Stimulated activated naive CD8-positive, alpha-beta T cell treated with anti-CD3 and anti-CD28 coated beads, Interleukin-15, amount 100 ng/mL, for 72 hours (primary cell): ENCODE measurements at regions not wholly inside any gene's neighbourhood (a gene's known extent, or its start where the extent isn't known, plus 50 kb on each side); places are given as distances from the start of the nearest gene placed in this dataset.

ENCODE experiments used
- ATAC-seq: fragments of 150-1000 bp; cut with Tn5 transposase; 2 replicates; pipeline ENCODE4 v1.10.0; 2021; ENCODE audit warnings: mild to moderate bottlenecking, moderate library complexity
- DNase-seq, 2 donors: peaks; one replicate each; pipeline ENCODE4 v3.0.0; 2021 to 2022
- H3K27ac Mint-ChIP-seq, 2 donors: one replicate each; pipeline ENCODE4 v1.8.0; 2022; ENCODE audit warnings: mild to moderate bottlenecking in 2 of 2, mixed read lengths in 2 of 2, moderate library complexity in 2 of 2
- H3K27me3 Mint-ChIP-seq: one replicate; pipeline ENCODE4 v1.8.0; 2022; ENCODE audit warnings: mixed read lengths
- H3K4me1 Mint-ChIP-seq: one replicate; pipeline ENCODE4 v1.8.0; 2022; ENCODE audit warnings: mild to moderate bottlenecking, mixed read lengths
- H3K4me3 Mint-ChIP-seq, 2 donors: one replicate each; pipeline ENCODE4 v1.8.0; 2022; ENCODE audit warnings: mild to moderate bottlenecking in 2 of 2, mixed read lengths in 2 of 2, moderate library complexity in 1 of 2
- H3K9me3 Mint-ChIP-seq, 2 donors: one replicate each; pipeline ENCODE4 v1.8.0; 2022; ENCODE audit warnings: mixed read lengths in 2 of 2

GRCh38 chr2:57720728-57721627 lies 325.6 kb upstream of the VRK2 start:
- Mint-ChIP-seq H3K4me1 (peaks cover 11% of the 10 kb centered on the region), H3K4me3 (peak overlapping the region; percentile 22 to 42), H3K27ac (no peak overlapping the region), H3K9me3 (no peaks in the 10 kb centered on the region), H3K27me3 (peaks cover 6% of the 10 kb centered on the region)
- DNase-seq, result peak; percentile 38 to 40
- peak; percentile 96 for ATAC-seq

GRCh38 chr2:57725337-57725947 lies 321.2 kb upstream of the VRK2 start:
- no peak for ATAC-seq
- no peaks in the 10 kb centered on the region for H3K9me3 Mint-ChIP-seq

GRCh38 chr2:57726294-57726693 lies 320.3 kb upstream of the VRK2 start:
- Mint-ChIP-seq H3K9me3 (peaks cover 0 to 3% of the 10 kb centered on the region in 2 donors), H3K4me1 (no peaks in the 10 kb centered on the region), H3K4me3 (no peak overlapping the region), H3K27me3 (no peaks in the 10 kb centered on the region), H3K27ac (no peak overlapping the region)
- DNase-seq (no peak), ATAC-seq (no peak)

More at GRCh38 chr2:57725337-57725947, 321.2 kb upstream of the VRK2 start:
- Mint-ChIP-seq H3K27me3 (no peaks in the 10 kb centered on the region), H3K27ac (no peak overlapping the region), H3K4me3 (no peak overlapping the region), H3K4me1 (peaks cover 6% of the 10 kb centered on the region)
- no peak for DNase-seq

GRCh38 chr2:57728691-57729090 lies 317.9 kb upstream of the VRK2 start:
- H3K27me3 Mint-ChIP-seq, result no peaks in the 10 kb centered on the region
- ATAC-seq (no peak), DNase-seq (no peak)
- H3K27ac Mint-ChIP-seq, result no peak overlapping the region
- no peaks in the 10 kb centered on the region for H3K4me1 Mint-ChIP-seq
- no peak overlapping the region for H3K4me3 Mint-ChIP-seq
- peaks cover 0 to 3% of the 10 kb centered on the region in 2 donors for H3K9me3 Mint-ChIP-seq

- H3K4me1 Mint-ChIP-seq, result no peaks in the 10 kb centered on the region
- H3K4me3 Mint-ChIP-seq, result no peak overlapping the region
- no peak overlapping the region for H3K27ac Mint-ChIP-seq
- DNase-seq (no peak), ATAC-seq (no peak)
- H3K9me3 Mint-ChIP-seq, result peaks cover 3 to 8% of the 10 kb centered on the region in 2 donors
- H3K27me3 Mint-ChIP-seq, result no peaks in the 10 kb centered on the region
Observed at GRCh38 chr2:57733956-57734355, 312.6 kb upstream of the VRK2 start.

- DNase-seq (no peak), ATAC-seq (no peak)
- Mint-ChIP-seq H3K4me3 (no peak overlapping the region), H3K27ac (no peak overlapping the region), H3K4me1 (no peaks in the 10 kb centered on the region), H3K27me3 (no peaks in the 10 kb centered on the region), H3K9me3 (no peaks in the 10 kb centered on the region)
Observed at GRCh38 chr2:57740891-57741290, 305.7 kb upstream of the VRK2 start.

GRCh38 chr2:57753636-57754035 lies 293.0 kb upstream of the VRK2 start:
- H3K4me3 Mint-ChIP-seq, result no peak overlapping the region
- no peaks in the 10 kb centered on the region for H3K9me3 Mint-ChIP-seq
- H3K27me3 Mint-ChIP-seq, result peaks cover 7% of the 10 kb centered on the region
- no peak for ATAC-seq
- H3K27ac Mint-ChIP-seq, result no peak overlapping the region
- no peaks in the 10 kb centered on the region for H3K4me1 Mint-ChIP-seq
- DNase-seq, result no peak

- no peak overlapping the region for H3K27ac Mint-ChIP-seq
- no peak for ATAC-seq
- peaks cover 10% of the 10 kb centered on the region for H3K4me1 Mint-ChIP-seq
- no peak overlapping the region for H3K4me3 Mint-ChIP-seq
- peaks cover 22% of the 10 kb centered on the region for H3K27me3 Mint-ChIP-seq
- no peaks in the 10 kb centered on the region for H3K9me3 Mint-ChIP-seq
- no peak for DNase-seq
Observed at GRCh38 chr2:57758686-57759085, 287.9 kb upstream of the VRK2 start.

- H3K27ac Mint-ChIP-seq, result no peak overlapping the region
- ATAC-seq, result no peak
- peaks cover 22% of the 10 kb centered on the region for H3K27me3 Mint-ChIP-seq
- H3K9me3 Mint-ChIP-seq, result no peaks in the 10 kb centered on the region
- H3K4me1 Mint-ChIP-seq, result peaks cover 10% of the 10 kb centered on the region
- H3K4me3 Mint-ChIP-seq, result no peak overlapping the region
- DNase-seq, result no peak
Observed at GRCh38 chr2:57759131-57759530, 287.5 kb upstream of the VRK2 start.

GRCh38 chr2:57759822-57760300 lies 286.7 kb upstream of the VRK2 start:
- ATAC-seq (peak; percentile 86), DNase-seq (peak; percentile 74 to 77)
- H3K4me1 Mint-ChIP-seq, result peaks cover 10% of the 10 kb centered on the region
- H3K27me3 Mint-ChIP-seq, result peaks cover 22% of the 10 kb centered on the region
- peak overlapping the region; percentile 31 to 42 for H3K4me3 Mint-ChIP-seq
- H3K9me3 Mint-ChIP-seq, result no peaks in the 10 kb centered on the region
- H3K27ac Mint-ChIP-seq, result no peak overlapping the region

GRCh38 chr2:57760381-57760801 lies 286.2 kb upstream of the VRK2 start:
- Mint-ChIP-seq H3K4me3 (peak overlapping the region; percentile 31 to 42), H3K27ac (no peak overlapping the region), H3K4me1 (peaks cover 10% of the 10 kb centered on the region), H3K9me3 (no peaks in the 10 kb centered on the region), H3K27me3 (peaks cover 22% of the 10 kb centered on the region)
- no peak for DNase-seq
- ATAC-seq, result no peak

GRCh38 chr2:57776916-57777315 lies 269.7 kb upstream of the VRK2 start:
- Mint-ChIP-seq H3K9me3 (no peaks in the 10 kb centered on the region), H3K27me3 (no peaks in the 10 kb centered on the region), H3K4me3 (no peak overlapping the region), H3K4me1 (no peaks in the 10 kb centered on the region), H3K27ac (no peak overlapping the region)
- DNase-seq, result no peak
- no peak for ATAC-seq

GRCh38 chr2:57782587-57782986 lies 264.0 kb upstream of the VRK2 start:
- no peak for ATAC-seq
- DNase-seq, result no peak
- no peak overlapping the region for H3K27ac Mint-ChIP-seq

GRCh38 chr2:57793310-57793709 lies 253.3 kb upstream of the VRK2 start:
- H3K27ac Mint-ChIP-seq, result no peak overlapping the region
- DNase-seq (no peak), ATAC-seq (no peak)
- H3K4me1 Mint-ChIP-seq, result no peaks in the 10 kb centered on the region
- peaks cover 5 to 7% of the 10 kb centered on the region in 2 donors for H3K9me3 Mint-ChIP-seq
- no peak overlapping the region for H3K4me3 Mint-ChIP-seq
- no peaks in the 10 kb centered on the region for H3K27me3 Mint-ChIP-seq

More at GRCh38 chr2:57782587-57782986, 264.0 kb upstream of the VRK2 start:
- no peak overlapping the region for H3K4me3 Mint-ChIP-seq
- no peaks in the 10 kb centered on the region for H3K27me3 Mint-ChIP-seq
- no peaks in the 10 kb centered on the region for H3K4me1 Mint-ChIP-seq
- no peaks in the 10 kb centered on the region for H3K9me3 Mint-ChIP-seq

GRCh38 chr2:57796527-57796926 lies 250.1 kb upstream of the VRK2 start:
- Mint-ChIP-seq H3K4me1 (no peaks in the 10 kb centered on the region), H3K27ac (no peak overlapping the region), H3K9me3 (peaks cover 11 to 15% of the 10 kb centered on the region in 2 donors), H3K4me3 (no peak overlapping the region), H3K27me3 (no peaks in the 10 kb centered on the region)
- DNase-seq (no peak), ATAC-seq (no peak)

GRCh38 chr2:57798346-57798745 lies 248.3 kb upstream of the VRK2 start:
- no peaks in the 10 kb centered on the region for H3K27me3 Mint-ChIP-seq
- H3K9me3 Mint-ChIP-seq, result peaks cover 9 to 10% of the 10 kb centered on the region in 2 donors
- no peak for ATAC-seq
- H3K4me3 Mint-ChIP-seq, result no peak overlapping the region
- DNase-seq, result no peak
- H3K27ac Mint-ChIP-seq, result no peak overlapping the region
- H3K4me1 Mint-ChIP-seq, result no peaks in the 10 kb centered on the region
